Endothelial cell (in vitro differentiated cells): ENCODE measurements at regions not wholly inside any gene's neighbourhood (a gene's known extent, or its start where the extent isn't known, plus 50 kb on each side); places are given as distances from the start of the nearest gene placed in this dataset.

Experiments used
- DNase-seq: peaks from one replicate; pipeline ENCODE4 v3.0.0; 2021; ENCODE audit warnings: low spot score
- H3K27ac Mint-ChIP-seq: one replicate; pipeline ENCODE4 v1.8.0; 2021; ENCODE audit warnings: mixed read lengths, inconsistent platforms; ENCODE audit not compliant: unreplicated experiment
- H3K27me3 Mint-ChIP-seq: one replicate; pipeline ENCODE4 v1.8.0; 2021; ENCODE audit warnings: mild to moderate bottlenecking, moderate library complexity, mixed read lengths, inconsistent platforms; ENCODE audit not compliant: unreplicated experiment
- H3K36me3 Mint-ChIP-seq: one replicate; pipeline ENCODE4 v1.8.0; 2021; ENCODE audit warnings: mild to moderate bottlenecking, low read depth, mixed read lengths, inconsistent platforms; ENCODE audit not compliant: unreplicated experiment
- H3K4me1 Mint-ChIP-seq: one replicate; pipeline ENCODE4 v1.8.0; 2021; ENCODE audit warnings: mild to moderate bottlenecking, mixed read lengths, inconsistent platforms; ENCODE audit not compliant: unreplicated experiment
- H3K4me3 Mint-ChIP-seq: one replicate; pipeline ENCODE4 v1.8.0; 2021; ENCODE audit warnings: mild to moderate bottlenecking, mixed read lengths, inconsistent platforms; ENCODE audit not compliant: unreplicated experiment
- H3K9me3 Mint-ChIP-seq: one replicate; pipeline ENCODE4 v1.8.0; 2021; ENCODE audit warnings: mixed read lengths, inconsistent platforms; ENCODE audit not compliant: unreplicated experiment
- TF ChIP-seq, protein P1 (sequence below): fragments of 200-600 bp; sonication (generic); IDR thresholded peaks from one replicate; pipeline ENCODE4 v1.5.0; 2021; ENCODE audit warnings: antibody characterized with exemption; ENCODE audit not compliant: unreplicated experiment

- Mint-ChIP-seq H3K36me3 (no peaks in the 10 kb centered on the region), H3K9me3 (no peaks in the 10 kb centered on the region), H3K4me1 (peaks cover 6% of the 10 kb centered on the region), H3K4me3 (no peak overlapping the region), H3K27ac (no peak overlapping the region), H3K27me3 (peaks cover 3% of the 10 kb centered on the region)
- DNase-seq = no peak
- TF ChIP-seq, protein P1, sequence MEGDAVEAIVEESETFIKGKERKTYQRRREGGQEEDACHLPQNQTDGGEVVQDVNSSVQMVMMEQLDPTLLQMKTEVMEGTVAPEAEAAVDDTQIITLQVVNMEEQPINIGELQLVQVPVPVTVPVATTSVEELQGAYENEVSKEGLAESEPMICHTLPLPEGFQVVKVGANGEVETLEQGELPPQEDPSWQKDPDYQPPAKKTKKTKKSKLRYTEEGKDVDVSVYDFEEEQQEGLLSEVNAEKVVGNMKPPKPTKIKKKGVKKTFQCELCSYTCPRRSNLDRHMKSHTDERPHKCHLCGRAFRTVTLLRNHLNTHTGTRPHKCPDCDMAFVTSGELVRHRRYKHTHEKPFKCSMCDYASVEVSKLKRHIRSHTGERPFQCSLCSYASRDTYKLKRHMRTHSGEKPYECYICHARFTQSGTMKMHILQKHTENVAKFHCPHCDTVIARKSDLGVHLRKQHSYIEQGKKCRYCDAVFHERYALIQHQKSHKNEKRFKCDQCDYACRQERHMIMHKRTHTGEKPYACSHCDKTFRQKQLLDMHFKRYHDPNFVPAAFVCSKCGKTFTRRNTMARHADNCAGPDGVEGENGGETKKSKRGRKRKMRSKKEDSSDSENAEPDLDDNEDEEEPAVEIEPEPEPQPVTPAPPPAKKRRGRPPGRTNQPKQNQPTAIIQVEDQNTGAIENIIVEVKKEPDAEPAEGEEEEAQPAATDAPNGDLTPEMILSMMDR = no peak
Measured at GRCh38 chr6:6940031-6941025, 167.4 kb upstream of the RREB1 start.

GRCh38 chr6:6941201-6941600 lies 166.6 kb upstream of the RREB1 start:
- TF ChIP-seq, protein P1 = no peak
- Mint-ChIP-seq H3K4me1 (peaks cover 6% of the 10 kb centered on the region), H3K4me3 (no peak overlapping the region), H3K27me3 (peaks cover 3% of the 10 kb centered on the region), H3K9me3 (no peaks in the 10 kb centered on the region), H3K36me3 (no peaks in the 10 kb centered on the region), H3K27ac (no peak overlapping the region)
- DNase-seq = no peak

DNA sequence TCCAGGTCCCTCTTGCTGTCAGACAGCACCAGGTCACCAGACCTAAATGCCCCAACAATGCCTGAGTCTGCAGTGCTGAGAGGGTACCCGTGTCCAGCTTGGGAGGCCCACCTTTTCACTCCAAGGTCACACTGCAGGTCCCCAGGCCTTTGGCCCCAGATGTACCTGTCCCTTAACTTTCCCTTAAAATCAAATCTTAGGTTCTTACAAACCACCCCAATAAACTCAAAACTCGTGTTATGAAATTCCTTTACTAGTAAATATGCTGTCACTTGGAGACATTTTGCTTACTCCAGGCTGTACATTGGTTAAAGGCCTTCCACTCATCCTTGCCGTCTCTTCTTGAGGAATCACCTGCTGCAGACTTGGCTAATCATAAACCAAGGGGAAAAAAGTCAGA lies 165.7 kb upstream of the RREB1 start:
- peaks cover 3% of the 10 kb centered on the region for H3K27me3 Mint-ChIP-seq
- TF ChIP-seq, protein P1 = no peak
- DNase-seq = no peak
- no peaks in the 10 kb centered on the region for H3K36me3 Mint-ChIP-seq
- no peak overlapping the region for H3K27ac Mint-ChIP-seq
- no peak overlapping the region for H3K4me3 Mint-ChIP-seq
- no peaks in the 10 kb centered on the region for H3K9me3 Mint-ChIP-seq
- peaks cover 6% of the 10 kb centered on the region for H3K4me1 Mint-ChIP-seq

GRCh38 chr6:6942831-6943230 lies 164.9 kb upstream of the RREB1 start:
- peaks cover 3% of the 10 kb centered on the region for H3K27me3 Mint-ChIP-seq
- no peak overlapping the region for H3K27ac Mint-ChIP-seq
- DNase-seq = no peak
- TF ChIP-seq, protein P1 = no peak
- H3K36me3 Mint-ChIP-seq = no peaks in the 10 kb centered on the region
- H3K4me1 Mint-ChIP-seq = peaks cover 6% of the 10 kb centered on the region
- H3K9me3 Mint-ChIP-seq = no peaks in the 10 kb centered on the region
- H3K4me3 Mint-ChIP-seq = no peak overlapping the region

DNA sequence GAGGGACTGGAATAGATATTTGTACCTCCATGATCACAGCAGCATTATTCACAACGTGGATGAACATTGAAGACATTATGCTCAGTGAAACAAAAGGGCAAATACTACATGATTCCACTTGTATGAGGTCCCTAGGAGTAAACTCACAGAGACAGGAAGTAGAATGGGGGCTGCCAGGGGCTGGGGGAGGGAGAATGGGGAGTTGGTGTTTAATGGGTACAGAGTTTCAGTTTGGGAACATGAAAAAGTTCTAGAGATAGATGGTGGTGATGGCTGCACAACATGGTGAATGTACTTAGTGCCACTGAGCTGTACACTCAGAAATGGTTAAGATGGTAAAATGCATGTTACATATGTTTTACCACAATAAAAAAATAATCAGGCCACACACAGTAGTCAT lies 164.3 kb upstream of the RREB1 start:
- Mint-ChIP-seq H3K4me3 (no peak overlapping the region), H3K27me3 (peaks cover 3% of the 10 kb centered on the region), H3K4me1 (peaks cover 6% of the 10 kb centered on the region), H3K36me3 (no peaks in the 10 kb centered on the region), H3K27ac (no peak overlapping the region), H3K9me3 (no peaks in the 10 kb centered on the region)
- DNase-seq = no peak
- TF ChIP-seq, protein P1 = no peak
